NCI-H2171 (cell line): ENCODE measurements at regions not wholly inside any gene's neighbourhood (a gene's known extent, or its start where the extent isn't known, plus 50 kb on each side); places are given as distances from the start of the nearest gene placed in this dataset.
"Not testable (repeated sequence)": the region's sequence is repeated elsewhere in the genome, so short reads cannot be mapped to it uniquely, and the experiment has no call there.

ENCODE experiments used
- DNase-seq: peaks from one replicate; lab custom pipeline; 2025; lab: John Stamatoyannopoulos, UW

- no peak for DNase-seq
Measured at GRCh38 chr3:144462337-144462736, 490.7 kb downstream of the DIPK2A start.

- no peak for DNase-seq
Measured at GRCh38 chr3:144463911-144464310, 492.3 kb downstream of the DIPK2A start.

- no peak for DNase-seq
Measured at GRCh38 chr3:144466114-144466513, 494.5 kb downstream of the DIPK2A start.

- DNase-seq = no peak
Measured at GRCh38 chr3:144466540-144466939, 494.9 kb downstream of the DIPK2A start.

GRCh38 chr3:144470666-144471065 lies 499.0 kb downstream of the DIPK2A start:
- no peak for DNase-seq

GRCh38 chr3:144477593-144477992 lies 506.0 kb downstream of the DIPK2A start:
- DNase-seq = no peak

GRCh38 chr3:144480416-144480919 lies 508.8 kb downstream of the DIPK2A start:
- DNase-seq = no peak

- no peak for DNase-seq
Measured at GRCh38 chr3:144482876-144483275, 511.3 kb downstream of the DIPK2A start.

- DNase-seq = no peak
Measured at GRCh38 chr3:144487011-144487410, 515.4 kb downstream of the DIPK2A start.

- no peak for DNase-seq
Measured at GRCh38 chr3:144488927-144489326, 517.3 kb downstream of the DIPK2A start.

GRCh38 chr3:144491333-144491732 lies 519.7 kb downstream of the DIPK2A start:
- DNase-seq = no peak

- DNase-seq = not testable (repeated sequence)
Measured at GRCh38 chr3:144494651-144495050, 523.0 kb downstream of the DIPK2A start.

- DNase-seq = no peak
Measured at GRCh38 chr3:144496141-144496835, 524.7 kb downstream of the DIPK2A start.

- no peak for DNase-seq
Measured at GRCh38 chr3:144497452-144497851, 525.8 kb downstream of the DIPK2A start.

GRCh38 chr3:144499001-144499930 lies 527.6 kb downstream of the DIPK2A start:
- no peak for DNase-seq

- DNase-seq = no peak
Measured at GRCh38 chr3:144501467-144501866, 529.8 kb downstream of the DIPK2A start.

- DNase-seq = no peak
Measured at GRCh38 chr3:144502402-144502801, 530.8 kb downstream of the DIPK2A start.

GRCh38 chr3:144506375-144506774 lies 534.8 kb downstream of the DIPK2A start:
- not testable (repeated sequence) for DNase-seq

- no peak for DNase-seq
Measured at GRCh38 chr3:144511346-144511745, 539.7 kb downstream of the DIPK2A start.

- DNase-seq = no peak
Measured at GRCh38 chr3:144516026-144516425, 544.4 kb downstream of the DIPK2A start.

GRCh38 chr3:144516589-144516988 lies 545.0 kb downstream of the DIPK2A start:
- DNase-seq = no peak

- peak; percentile 19 for DNase-seq
Measured at GRCh38 chr3:144521131-144521530, 549.5 kb downstream of the DIPK2A start.

- no peak for DNase-seq
Measured at GRCh38 chr3:144522456-144522855, 550.8 kb downstream of the DIPK2A start.
